Erythroblast (primary cell): ENCODE measurements at regions not wholly inside any gene's neighbourhood (a gene's known extent, or its start where the extent isn't known, plus 50 kb on each side); places are given as distances from the start of the nearest gene placed in this dataset.

ENCODE experiments used
- GATA1 ChIP-seq: IDR thresholded peaks from 2 replicates; pipeline ENCODE4 v1.6.1; 2011; ENCODE audit warnings: low read depth, mild to moderate bottlenecking, control low read depth, low read length, moderate library complexity
- POLR2A ChIP-seq: IDR thresholded peaks from 2 replicates; pipeline ENCODE4 v1.6.1; 2011; ENCODE audit warnings: mild to moderate bottlenecking, low read length

DNA sequence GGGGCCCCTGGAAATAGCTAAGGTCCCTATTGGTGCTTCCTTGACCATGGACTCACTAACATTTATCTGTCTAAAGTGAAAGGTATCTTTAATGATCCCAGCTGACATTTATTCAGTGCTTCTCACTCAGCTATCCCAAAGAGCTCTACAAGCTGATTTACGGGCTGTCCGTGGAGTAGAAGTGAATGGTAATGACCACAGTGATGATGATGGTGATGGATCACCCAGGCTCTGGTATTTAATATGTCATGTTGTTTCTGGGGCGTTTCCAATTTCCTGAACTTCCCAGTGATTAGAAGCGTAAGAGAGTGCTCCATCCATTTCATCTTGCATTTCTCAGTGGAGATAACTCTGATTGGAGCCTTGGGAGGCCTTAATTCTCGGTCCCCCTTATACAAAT, 304.3 kb downstream of the HRH4 start:
- TF ChIP-seq POLR2A (no peak), GATA1 (no peak)
